ENCODE measurements at regions not wholly inside any gene's neighbourhood (a gene's known extent, or its start where the extent isn't known, plus 50 kb on each side); places are given as distances from the start of the nearest gene placed in this dataset.

- TF ChIP-seq CTCF (IDR thresholded peaks at IDR 0.05; ENCODE audit: low read depth, low read length) = no peak
Measured at GRCh38 chrX:28349888-28350287, 237.4 kb upstream of the IL1RAPL1 start.

GRCh38 chrX:28347476-28347875, 239.8 kb upstream of the IL1RAPL1 start:
- no peak for DNase-seq

More at GRCh38 chrX:28349888-28350287, 237.4 kb upstream of the IL1RAPL1 start:
- Histone ChIP-seq H3K4me1 (no peaks in the 10 kb centered on the region), H3K9me3 (no peaks in the 10 kb centered on the region), H3K4me3 (ENCODE audit: low read depth, low read length) (no peak overlapping the region), H3K27me3 (no peaks in the 10 kb centered on the region), H3K36me3 (no peaks in the 10 kb centered on the region)
- DNase-seq = no peak

GRCh38 chrX:28329156-28329555, 258.1 kb upstream of the IL1RAPL1 start:
- no peak for DNase-seq
- Histone ChIP-seq H3K9me3 (no peaks in the 10 kb centered on the region), H3K4me1 (no peaks in the 10 kb centered on the region), H3K36me3 (no peaks in the 10 kb centered on the region), H3K27me3 (no peaks in the 10 kb centered on the region), H3K4me3 (ENCODE audit: low read depth, low read length) (no peak overlapping the region)
- no peak for TF ChIP-seq CTCF (IDR thresholded peaks at IDR 0.05; ENCODE audit: low read depth, low read length)

More at GRCh38 chrX:28347476-28347875, 239.8 kb upstream of the IL1RAPL1 start:
- Histone ChIP-seq H3K27me3 (no peaks in the 10 kb centered on the region), H3K9me3 (no peaks in the 10 kb centered on the region), H3K4me1 (no peaks in the 10 kb centered on the region), H3K4me3 (ENCODE audit: low read depth, low read length) (no peak overlapping the region), H3K36me3 (no peaks in the 10 kb centered on the region)
- TF ChIP-seq CTCF (IDR thresholded peaks at IDR 0.05; ENCODE audit: low read depth, low read length) = no peak

- Histone ChIP-seq H3K9me3 (no peaks in the 10 kb centered on the region), H3K27me3 (no peaks in the 10 kb centered on the region), H3K36me3 (no peaks in the 10 kb centered on the region), H3K4me3 (ENCODE audit: low read depth, low read length) (no peak overlapping the region), H3K4me1 (no peaks in the 10 kb centered on the region)
- no peak for TF ChIP-seq CTCF (IDR thresholded peaks at IDR 0.05; ENCODE audit: low read depth, low read length)
- DNase-seq = no peak
Measured at GRCh38 chrX:28324321-28324721, 262.9 kb upstream of the IL1RAPL1 start.

GRCh38 chrX:28321286-28321685, 266.0 kb upstream of the IL1RAPL1 start:
- Histone ChIP-seq H3K4me1 (no peaks in the 10 kb centered on the region), H3K9me3 (no peaks in the 10 kb centered on the region), H3K27me3 (no peaks in the 10 kb centered on the region), H3K36me3 (no peaks in the 10 kb centered on the region), H3K4me3 (ENCODE audit: low read depth, low read length) (no peak overlapping the region)
- no peak for DNase-seq
- TF ChIP-seq CTCF (IDR thresholded peaks at IDR 0.05; ENCODE audit: low read depth, low read length) = no peak

- TF ChIP-seq CTCF (IDR thresholded peaks at IDR 0.05; ENCODE audit: low read depth, low read length) = no peak
- no peak for DNase-seq
- no peak overlapping the region for H3K4me3 ChIP-seq (ENCODE audit: low read depth, low read length)
- no peaks in the 10 kb centered on the region for H3K36me3 ChIP-seq
- no peaks in the 10 kb centered on the region for H3K9me3 ChIP-seq
- no peaks in the 10 kb centered on the region for H3K27me3 ChIP-seq
- no peaks in the 10 kb centered on the region for H3K4me1 ChIP-seq
Measured at GRCh38 chrX:28312965-28313364, 274.3 kb upstream of the IL1RAPL1 start.

Measured in BE2C (cell line).